ENCODE measurements at regions not wholly inside any gene's neighbourhood (a gene's known extent, or its start where the extent isn't known, plus 50 kb on each side); places are given as distances from the start of the nearest gene placed in this dataset.

GRCh38 chr12:74781991-74782485 is 244.4 kb downstream of the ATXN7L3B start:
- H3K36me3 Mint-ChIP-seq (ENCODE audit: low read depth), result no peaks in the 10 kb centered on the region
- no peaks in the 10 kb centered on the region for H3K27me3 Mint-ChIP-seq (ENCODE audit: insufficient read depth)
- H3K27ac Mint-ChIP-seq, result no peak overlapping the region
- intact Hi-C loops (cut with micrococcal nuclease), result no loop called here
- H3K9me3 Mint-ChIP-seq, result no peaks in the 10 kb centered on the region
- H3K4me1 Mint-ChIP-seq (ENCODE audit: low read depth), result no peaks in the 10 kb centered on the region
- no peak overlapping the region for H3K4me3 Mint-ChIP-seq
- DNase-seq (ENCODE audit: low spot score), result no peak

GRCh38 chr12:74790931-74791330 is 253.3 kb downstream of the ATXN7L3B start:
- Mint-ChIP-seq H3K36me3 (ENCODE audit: low read depth) (no peaks in the 10 kb centered on the region), H3K27ac (no peak overlapping the region), H3K9me3 (no peaks in the 10 kb centered on the region), H3K4me3 (no peak overlapping the region), H3K27me3 (ENCODE audit: insufficient read depth) (no peaks in the 10 kb centered on the region), H3K4me1 (ENCODE audit: low read depth) (no peaks in the 10 kb centered on the region)
- DNase-seq (ENCODE audit: low spot score), result no peak
- intact Hi-C loops (cut with micrococcal nuclease), result no loop called here

- Mint-ChIP-seq H3K27ac (no peak overlapping the region), H3K27me3 (ENCODE audit: insufficient read depth) (no peaks in the 10 kb centered on the region), H3K4me3 (no peak overlapping the region), H3K9me3 (no peaks in the 10 kb centered on the region), H3K4me1 (ENCODE audit: low read depth) (no peaks in the 10 kb centered on the region), H3K36me3 (ENCODE audit: low read depth) (no peaks in the 10 kb centered on the region)
- intact Hi-C loops (cut with micrococcal nuclease), result no loop called here
- no peak for DNase-seq (ENCODE audit: low spot score)
Measured at GRCh38 chr12:74791365-74791764, 253.7 kb downstream of the ATXN7L3B start.

- no peaks in the 10 kb centered on the region for H3K9me3 Mint-ChIP-seq
- H3K27ac Mint-ChIP-seq, result no peak overlapping the region
- no peak overlapping the region for H3K4me3 Mint-ChIP-seq
- intact Hi-C loops (cut with micrococcal nuclease), result no loop called here
- no peaks in the 10 kb centered on the region for H3K4me1 Mint-ChIP-seq (ENCODE audit: low read depth)
- no peaks in the 10 kb centered on the region for H3K36me3 Mint-ChIP-seq (ENCODE audit: low read depth)
- no peak for DNase-seq (ENCODE audit: low spot score)
- no peaks in the 10 kb centered on the region for H3K27me3 Mint-ChIP-seq (ENCODE audit: insufficient read depth)
Measured at GRCh38 chr12:74794522-74794921, 256.9 kb downstream of the ATXN7L3B start.

GRCh38 chr12:74801625-74802024 is 264.0 kb downstream of the ATXN7L3B start:
- Mint-ChIP-seq H3K9me3 (no peaks in the 10 kb centered on the region), H3K36me3 (ENCODE audit: low read depth) (no peaks in the 10 kb centered on the region), H3K27ac (no peak overlapping the region), H3K4me3 (no peak overlapping the region), H3K4me1 (ENCODE audit: low read depth) (no peaks in the 10 kb centered on the region), H3K27me3 (ENCODE audit: insufficient read depth) (no peaks in the 10 kb centered on the region)
- intact Hi-C loops (cut with micrococcal nuclease), result no loop called here
- DNase-seq (ENCODE audit: low spot score), result no peak

GRCh38 chr12:74816398-74817175 is 279.0 kb downstream of the ATXN7L3B start:
- no peaks in the 10 kb centered on the region for H3K36me3 Mint-ChIP-seq (ENCODE audit: low read depth)
- H3K9me3 Mint-ChIP-seq, result peaks cover 4% of the 10 kb centered on the region
- no peak overlapping the region for H3K4me3 Mint-ChIP-seq
- DNase-seq (ENCODE audit: low spot score), result no peak
- intact Hi-C loops (cut with micrococcal nuclease), result no loop called here
- H3K4me1 Mint-ChIP-seq (ENCODE audit: low read depth), result no peaks in the 10 kb centered on the region
- no peak overlapping the region for H3K27ac Mint-ChIP-seq
- no peaks in the 10 kb centered on the region for H3K27me3 Mint-ChIP-seq (ENCODE audit: insufficient read depth)

- Mint-ChIP-seq H3K9me3 (peaks cover 4% of the 10 kb centered on the region), H3K27me3 (ENCODE audit: insufficient read depth) (no peaks in the 10 kb centered on the region), H3K27ac (no peak overlapping the region), H3K4me3 (no peak overlapping the region), H3K36me3 (ENCODE audit: low read depth) (no peaks in the 10 kb centered on the region), H3K4me1 (ENCODE audit: low read depth) (no peaks in the 10 kb centered on the region)
- no peak for DNase-seq (ENCODE audit: low spot score)
- intact Hi-C loops (cut with micrococcal nuclease), result no loop called here
Measured at GRCh38 chr12:74817499-74817898, 279.9 kb downstream of the ATXN7L3B start.

- DNase-seq (ENCODE audit: low spot score), result no peak
- Mint-ChIP-seq H3K9me3 (peaks cover 4% of the 10 kb centered on the region), H3K27me3 (ENCODE audit: insufficient read depth) (no peaks in the 10 kb centered on the region), H3K27ac (no peak overlapping the region), H3K36me3 (ENCODE audit: low read depth) (no peaks in the 10 kb centered on the region), H3K4me3 (no peak overlapping the region), H3K4me1 (ENCODE audit: low read depth) (no peaks in the 10 kb centered on the region)
- intact Hi-C loops (cut with micrococcal nuclease), result no loop called here
Measured at GRCh38 chr12:74818412-74818811, 280.8 kb downstream of the ATXN7L3B start.

GRCh38 chr12:74820324-74820723 is 282.7 kb downstream of the ATXN7L3B start:
- no peaks in the 10 kb centered on the region for H3K36me3 Mint-ChIP-seq (ENCODE audit: low read depth)
- intact Hi-C loops (cut with micrococcal nuclease), result no loop called here

GRCh38 chr12:74836567-74836966 is 298.9 kb downstream of the ATXN7L3B start:
- Mint-ChIP-seq H3K27ac (no peak overlapping the region), H3K4me3 (no peak overlapping the region), H3K9me3 (peaks cover 7% of the 10 kb centered on the region), H3K4me1 (ENCODE audit: low read depth) (no peaks in the 10 kb centered on the region), H3K36me3 (ENCODE audit: low read depth) (no peaks in the 10 kb centered on the region), H3K27me3 (ENCODE audit: insufficient read depth) (no peaks in the 10 kb centered on the region)
- intact Hi-C loops (cut with micrococcal nuclease), result no loop called here
- no peak for DNase-seq (ENCODE audit: low spot score)

More at GRCh38 chr12:74820324-74820723, 282.7 kb downstream of the ATXN7L3B start:
- no peaks in the 10 kb centered on the region for H3K4me1 Mint-ChIP-seq (ENCODE audit: low read depth)
- no peak overlapping the region for H3K27ac Mint-ChIP-seq
- no peaks in the 10 kb centered on the region for H3K9me3 Mint-ChIP-seq
- DNase-seq (ENCODE audit: low spot score), result no peak
- H3K4me3 Mint-ChIP-seq, result no peak overlapping the region
- H3K27me3 Mint-ChIP-seq (ENCODE audit: insufficient read depth), result peaks cover 2% of the 10 kb centered on the region

- H3K4me1 Mint-ChIP-seq (ENCODE audit: low read depth), result no peaks in the 10 kb centered on the region
- DNase-seq (ENCODE audit: low spot score), result no peak
- no peaks in the 10 kb centered on the region for H3K27me3 Mint-ChIP-seq (ENCODE audit: insufficient read depth)
- H3K27ac Mint-ChIP-seq, result no peak overlapping the region
- no peak overlapping the region for H3K4me3 Mint-ChIP-seq
- no peaks in the 10 kb centered on the region for H3K9me3 Mint-ChIP-seq
- intact Hi-C loops (cut with micrococcal nuclease), result no loop called here
- no peaks in the 10 kb centered on the region for H3K36me3 Mint-ChIP-seq (ENCODE audit: low read depth)
Measured at GRCh38 chr12:74846116-74846515, 308.5 kb downstream of the ATXN7L3B start.

- intact Hi-C loops (cut with micrococcal nuclease), result no loop called here
- no peak for DNase-seq (ENCODE audit: low spot score)
- Mint-ChIP-seq H3K36me3 (ENCODE audit: low read depth) (no peaks in the 10 kb centered on the region), H3K9me3 (no peaks in the 10 kb centered on the region), H3K27me3 (ENCODE audit: insufficient read depth) (no peaks in the 10 kb centered on the region), H3K4me1 (ENCODE audit: low read depth) (no peaks in the 10 kb centered on the region), H3K4me3 (no peak overlapping the region), H3K27ac (no peak overlapping the region)
Measured at GRCh38 chr12:74847169-74847568, 309.5 kb downstream of the ATXN7L3B start.

- H3K27me3 Mint-ChIP-seq (ENCODE audit: insufficient read depth), result no peaks in the 10 kb centered on the region
- no peak overlapping the region for H3K27ac Mint-ChIP-seq
- H3K4me3 Mint-ChIP-seq, result no peak overlapping the region
- intact Hi-C loops (cut with micrococcal nuclease), result no loop called here
- no peaks in the 10 kb centered on the region for H3K4me1 Mint-ChIP-seq (ENCODE audit: low read depth)
- H3K9me3 Mint-ChIP-seq, result no peaks in the 10 kb centered on the region
- DNase-seq (ENCODE audit: low spot score), result no peak
- no peaks in the 10 kb centered on the region for H3K36me3 Mint-ChIP-seq (ENCODE audit: low read depth)
Measured at GRCh38 chr12:74848006-74848405, 310.4 kb downstream of the ATXN7L3B start.

- no peak for DNase-seq (ENCODE audit: low spot score)
- no peaks in the 10 kb centered on the region for H3K9me3 Mint-ChIP-seq
Measured at GRCh38 chr12:74849801-74850200, 312.2 kb downstream of the ATXN7L3B start.

More at GRCh38 chr12:74849801-74850200, 312.2 kb downstream of the ATXN7L3B start:
- H3K4me1 Mint-ChIP-seq (ENCODE audit: low read depth), result no peaks in the 10 kb centered on the region
- intact Hi-C loops (cut with micrococcal nuclease), result no loop called here
- no peak overlapping the region for H3K27ac Mint-ChIP-seq
- no peaks in the 10 kb centered on the region for H3K27me3 Mint-ChIP-seq (ENCODE audit: insufficient read depth)
- no peaks in the 10 kb centered on the region for H3K36me3 Mint-ChIP-seq (ENCODE audit: low read depth)
- no peak overlapping the region for H3K4me3 Mint-ChIP-seq

Measured in activated T-helper 1 cell treated with anti-CD3 and anti-CD28 coated beads, Interleukin-12 subunit alpha, Interleukin-12 subunit beta, Interleukin-2, Interleukin-4 antibody, amounts not matched to agents 30 ng/mL and 10 ng/mL and 1 ng/mL, durations not matched to agents 14 hours and 24 hours and 36 hours (primary cell).